ENCODE measurements at regions not wholly inside any gene's neighbourhood (a gene's known extent, or its start where the extent isn't known, plus 50 kb on each side); places are given as distances from the start of the nearest gene placed in this dataset.
"Not testable (repeated sequence)": the region's sequence is repeated elsewhere in the genome, so short reads cannot be mapped to it uniquely, and the experiment has no call there.

GRCh38 chr9:85487872-85488271 is 253.9 kb downstream of the AGTPBP1 start:
- TF ChIP-seq CTCF (IDR thresholded peaks at IDR 0.05; ENCODE audit: insufficient read depth, low read depth, low read length, missing control alignments): no peak
- no peak for DNase-seq (ENCODE audit: low read depth)
- H3K4me3 ChIP-seq (ENCODE audit: low read depth, low read length): no peak overlapping the region

- no peak overlapping the region for H3K4me3 ChIP-seq (ENCODE audit: low read depth, low read length)
- no peak for DNase-seq (ENCODE audit: low read depth)
- TF ChIP-seq CTCF (IDR thresholded peaks at IDR 0.05; ENCODE audit: insufficient read depth, low read depth, low read length, missing control alignments): no peak
These were observed 257.5 kb downstream of the AGTPBP1 start for GRCh38 chr9:85484235-85484634.

GRCh38 chr9:85483208-85483607 is 258.5 kb downstream of the AGTPBP1 start:
- H3K4me3 ChIP-seq (ENCODE audit: low read depth, low read length): no peak overlapping the region
- no peak for TF ChIP-seq CTCF (IDR thresholded peaks at IDR 0.05; ENCODE audit: insufficient read depth, low read depth, low read length, missing control alignments)
- no peak for DNase-seq (ENCODE audit: low read depth)

GRCh38 chr9:85479305-85479704 is 262.4 kb downstream of the AGTPBP1 start:
- DNase-seq (ENCODE audit: low read depth): no peak
- TF ChIP-seq CTCF (IDR thresholded peaks at IDR 0.05; ENCODE audit: insufficient read depth, low read depth, low read length, missing control alignments): no peak
- H3K4me3 ChIP-seq (ENCODE audit: low read depth, low read length): no peak overlapping the region

- no peak for TF ChIP-seq CTCF (IDR thresholded peaks at IDR 0.05; ENCODE audit: insufficient read depth, low read depth, low read length, missing control alignments)
- no peak overlapping the region for H3K4me3 ChIP-seq (ENCODE audit: low read depth, low read length)
- no peak for DNase-seq (ENCODE audit: low read depth)
These were observed 262.9 kb downstream of the AGTPBP1 start for GRCh38 chr9:85478847-85479246.

- not testable (repeated sequence) for H3K4me3 ChIP-seq (ENCODE audit: low read depth, low read length); DNase-seq (ENCODE audit: low read depth)
These were observed 266.9 kb downstream of the AGTPBP1 start for GRCh38 chr9:85474896-85475295.

GRCh38 chr9:85471791-85472190 is 270.0 kb downstream of the AGTPBP1 start:
- H3K4me3 ChIP-seq (ENCODE audit: low read depth, low read length): no peak overlapping the region
- TF ChIP-seq CTCF (IDR thresholded peaks at IDR 0.05; ENCODE audit: insufficient read depth, low read depth, low read length, missing control alignments): no peak
- DNase-seq (ENCODE audit: low read depth): no peak

All from GM12865 (cell line).